Fibroblast of gingiva (primary cell): ENCODE measurements at regions not wholly inside any gene's neighbourhood (a gene's known extent, or its start where the extent isn't known, plus 50 kb on each side); places are given as distances from the start of the nearest gene placed in this dataset.
"Not testable (repeated sequence)": the region's sequence is repeated elsewhere in the genome, so short reads cannot be mapped to it uniquely, and the experiment has no call there.

Experiments
- DNase-seq: peaks from one replicate; pipeline ENCODE4 v3.0.0-alpha.2; 2011; ENCODE audit warnings: low read depth

DNA sequence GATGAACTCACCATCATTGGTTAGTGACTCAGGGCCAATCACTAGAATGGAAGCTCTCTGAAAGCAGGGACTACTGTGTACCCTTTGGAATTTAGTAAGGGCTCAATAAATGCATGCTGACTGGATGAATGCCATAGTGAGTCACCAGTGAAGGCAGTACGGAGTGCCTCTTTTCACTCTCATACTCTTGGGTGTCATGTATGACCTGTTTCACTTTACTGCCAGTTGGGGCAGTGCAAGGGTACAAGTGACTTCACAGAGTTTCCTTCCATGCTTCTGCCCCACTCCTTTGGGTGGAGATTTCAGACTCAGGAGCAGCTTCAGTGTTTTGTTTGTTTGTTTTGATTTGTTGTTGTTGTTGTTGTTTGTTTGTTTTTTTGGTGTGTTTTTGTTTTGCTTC lies 57.7 kb downstream of the SOX3 start:
- DNase-seq = no peak

DNA sequence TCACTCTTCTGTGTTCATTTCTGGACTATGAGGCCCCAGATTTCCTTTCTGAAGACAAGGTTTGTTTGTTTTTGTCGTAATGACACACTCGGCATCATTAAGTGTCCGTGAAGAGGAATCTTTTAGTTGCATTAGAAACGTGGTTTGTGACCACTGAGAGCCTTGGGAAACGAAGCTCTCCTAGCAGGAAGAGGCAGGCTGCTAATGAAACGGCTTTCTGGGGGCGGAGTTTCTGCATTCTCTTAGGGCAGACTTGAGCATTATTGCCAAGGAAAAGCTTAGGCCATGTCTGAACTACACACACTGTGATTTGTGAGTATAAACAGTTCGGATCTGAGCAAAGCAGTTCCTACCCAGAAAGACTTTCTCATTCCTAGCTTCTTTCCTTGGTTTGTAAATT lies 64.0 kb downstream of the SOX3 start:
- DNase-seq = no peak

DNA sequence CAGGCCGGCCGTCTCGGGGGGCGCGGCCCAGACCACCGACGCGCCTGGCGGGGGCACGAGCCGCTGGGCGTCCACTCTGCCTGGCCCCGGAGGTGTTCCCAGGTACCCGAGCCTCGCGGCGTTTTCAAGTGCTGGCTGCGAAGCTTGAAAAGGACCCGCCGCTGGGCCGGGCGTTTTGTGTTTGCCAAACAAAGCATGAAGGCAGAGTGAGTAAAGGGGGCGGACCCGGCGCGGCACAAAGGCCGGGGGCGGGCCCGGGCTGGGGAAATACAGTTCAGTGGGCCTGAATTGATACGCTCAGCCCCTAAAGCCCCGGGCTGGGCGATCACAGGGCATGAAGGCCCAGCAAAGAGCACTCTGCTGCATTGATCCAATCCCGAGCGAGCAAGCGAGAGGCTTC lies 65.4 kb downstream of the SOX3 start:
- DNase-seq = no peak

GRCh38 chrX:140434347-140434746 lies 70.5 kb downstream of the SOX3 start:
- DNase-seq = no peak

DNA sequence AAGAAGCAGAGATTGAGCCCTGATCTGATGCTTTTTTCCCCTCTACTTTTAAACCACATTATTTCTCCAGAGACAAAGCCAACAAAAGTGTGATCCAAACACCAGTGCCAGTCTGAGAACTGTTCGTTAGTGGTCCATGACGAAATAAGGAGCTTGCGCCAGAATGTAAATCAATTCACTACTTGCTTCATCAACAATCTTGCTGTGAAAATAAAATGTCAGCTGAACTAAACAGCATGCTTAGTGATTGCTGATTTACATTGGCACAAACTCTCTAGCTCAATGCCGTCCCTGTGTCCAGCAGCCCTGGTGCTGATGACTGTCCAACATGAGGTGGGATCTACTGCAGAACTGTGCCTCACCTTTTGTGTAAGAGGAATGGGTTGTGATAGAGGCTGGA lies 71.3 kb downstream of the SOX3 start:
- no peak for DNase-seq

- DNase-seq = no peak
Observed at GRCh38 chrX:140432346-140433175, 72.3 kb downstream of the SOX3 start.

GRCh38 chrX:140431521-140431920 lies 73.3 kb downstream of the SOX3 start:
- DNase-seq = no peak

GRCh38 chrX:140425712-140426395 lies 79.0 kb downstream of the SOX3 start:
- no peak for DNase-seq

DNA sequence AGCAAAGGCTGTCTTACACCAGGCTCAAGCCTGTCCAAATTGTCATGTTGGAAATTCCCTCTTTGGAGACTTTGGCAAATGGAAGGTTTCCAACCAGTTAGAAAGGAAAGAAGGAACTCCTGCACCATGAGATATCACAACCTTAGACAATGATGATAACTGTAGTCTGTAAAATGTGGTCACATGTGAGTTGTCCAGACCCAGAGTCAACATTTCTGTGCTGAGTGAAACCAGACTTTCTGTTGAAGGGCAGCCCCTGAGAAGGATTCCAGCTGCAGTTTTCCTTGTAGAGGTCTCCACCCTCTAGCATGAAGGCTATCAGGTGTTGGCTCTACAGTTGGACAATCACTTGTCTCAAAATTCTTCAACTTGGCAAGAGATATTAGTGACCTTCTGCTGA lies 82.4 kb downstream of the SOX3 start:
- DNase-seq = no peak

- DNase-seq = not testable (repeated sequence)
Observed at GRCh38 chrX:140402131-140402530, 102.7 kb downstream of the SOX3 start.

DNA sequence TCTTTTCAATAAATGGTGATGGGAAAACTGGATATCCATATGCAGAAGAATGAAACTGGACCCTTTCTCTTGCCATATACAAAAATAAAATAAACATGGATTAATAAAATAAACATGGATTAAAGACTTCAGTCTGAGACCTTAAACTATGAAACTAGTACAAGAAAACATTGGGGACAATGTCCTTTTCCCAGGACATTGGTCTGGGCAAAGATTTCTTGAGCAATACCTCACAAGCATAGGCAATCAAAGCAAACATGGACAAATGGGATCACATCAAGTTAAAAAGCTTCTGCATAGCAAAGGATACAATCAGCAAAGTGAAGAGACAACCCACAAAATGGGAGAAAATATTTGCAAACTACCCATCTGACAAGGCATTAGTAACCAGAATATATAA lies 108.5 kb downstream of the SOX3 start:
- not testable (repeated sequence) for DNase-seq

DNA sequence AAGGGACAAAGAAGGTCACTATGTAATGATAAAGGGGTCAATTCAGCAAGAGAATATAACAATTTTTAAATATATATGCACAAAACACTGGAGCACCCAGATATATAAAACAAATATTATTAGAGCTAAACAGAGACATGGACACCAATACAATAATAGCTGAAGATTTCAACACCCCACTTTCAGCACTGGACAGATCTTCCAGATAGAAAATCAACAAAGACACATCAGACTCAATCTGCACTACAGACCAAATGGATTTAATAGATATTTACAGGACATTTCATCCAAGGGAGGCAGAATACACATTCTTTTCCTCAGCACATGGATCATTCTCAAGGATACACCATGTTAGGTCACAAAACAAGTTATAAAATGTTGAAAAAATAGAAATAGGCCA lies 111.4 kb downstream of the SOX3 start:
- DNase-seq = no peak

DNA sequence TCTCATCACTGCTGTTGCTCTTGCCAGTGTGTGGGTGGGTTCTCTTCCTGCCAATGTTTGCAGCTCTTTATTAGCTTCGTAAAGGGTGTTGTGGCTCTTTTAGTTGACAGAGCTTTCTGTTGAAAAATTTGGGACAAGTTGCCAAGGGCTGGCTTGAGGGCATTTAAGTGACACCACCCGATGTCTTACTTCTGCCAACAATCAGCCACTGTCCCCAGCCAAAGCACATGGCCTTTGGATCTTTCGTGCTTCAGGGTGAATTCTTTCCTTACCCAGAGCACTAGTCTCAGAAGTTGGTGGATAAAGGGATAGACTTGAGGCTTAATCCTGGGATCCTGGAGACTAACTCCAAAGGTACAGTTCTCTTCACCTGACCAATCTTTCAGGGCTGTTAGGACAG lies 113.6 kb downstream of the SOX3 start:
- DNase-seq = no peak

DNA sequence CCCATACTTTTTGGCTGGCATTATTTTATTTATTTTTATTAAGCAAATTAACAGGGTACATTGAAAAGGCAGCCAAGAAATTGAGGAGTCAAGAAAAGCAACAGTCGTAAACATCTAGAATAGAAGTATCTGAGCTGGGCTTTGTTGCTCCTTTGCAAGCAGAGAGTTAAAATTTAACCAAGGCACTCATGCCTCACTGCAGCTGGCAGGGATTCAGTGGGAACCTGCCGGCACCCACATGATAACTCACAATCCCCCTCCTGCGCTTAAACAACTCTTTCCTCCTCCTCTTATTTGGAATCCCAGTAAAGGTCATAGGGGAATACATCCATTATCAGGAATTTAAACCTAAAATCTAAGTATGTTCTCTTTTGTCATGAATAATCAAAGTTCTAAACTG lies 115.5 kb downstream of the SOX3 start:
- DNase-seq = no peak

GRCh38 chrX:140362861-140363260 lies 142.0 kb downstream of the SOX3 start:
- no peak for DNase-seq

DNA sequence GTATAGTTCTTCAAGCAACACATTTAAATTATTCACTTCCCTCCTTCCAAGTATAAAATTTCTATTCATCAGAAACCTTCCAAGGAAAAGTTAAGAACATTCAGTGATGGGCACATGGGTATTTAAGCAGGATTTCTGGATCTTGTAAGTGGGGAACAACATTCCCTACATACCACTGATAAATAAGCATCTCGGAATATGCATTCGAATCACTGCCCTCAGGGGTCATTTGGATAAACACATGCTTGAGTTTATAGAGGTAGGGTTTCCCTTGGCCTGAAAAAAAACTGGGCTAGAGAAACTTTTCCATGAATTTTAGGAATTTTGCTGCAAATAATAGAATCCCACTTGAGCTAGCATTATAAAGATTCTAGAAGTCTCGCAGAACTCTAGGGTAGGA lies 143.9 kb downstream of the SOX3 start:
- no peak for DNase-seq

- no peak for DNase-seq
Observed at GRCh38 chrX:140360284-140360683, 144.6 kb downstream of the SOX3 start.

- DNase-seq = no peak
Observed at GRCh38 chrX:140355922-140356321, 148.9 kb downstream of the SOX3 start.

GRCh38 chrX:140355429-140355828 lies 149.4 kb downstream of the SOX3 start:
- DNase-seq = no peak

DNA sequence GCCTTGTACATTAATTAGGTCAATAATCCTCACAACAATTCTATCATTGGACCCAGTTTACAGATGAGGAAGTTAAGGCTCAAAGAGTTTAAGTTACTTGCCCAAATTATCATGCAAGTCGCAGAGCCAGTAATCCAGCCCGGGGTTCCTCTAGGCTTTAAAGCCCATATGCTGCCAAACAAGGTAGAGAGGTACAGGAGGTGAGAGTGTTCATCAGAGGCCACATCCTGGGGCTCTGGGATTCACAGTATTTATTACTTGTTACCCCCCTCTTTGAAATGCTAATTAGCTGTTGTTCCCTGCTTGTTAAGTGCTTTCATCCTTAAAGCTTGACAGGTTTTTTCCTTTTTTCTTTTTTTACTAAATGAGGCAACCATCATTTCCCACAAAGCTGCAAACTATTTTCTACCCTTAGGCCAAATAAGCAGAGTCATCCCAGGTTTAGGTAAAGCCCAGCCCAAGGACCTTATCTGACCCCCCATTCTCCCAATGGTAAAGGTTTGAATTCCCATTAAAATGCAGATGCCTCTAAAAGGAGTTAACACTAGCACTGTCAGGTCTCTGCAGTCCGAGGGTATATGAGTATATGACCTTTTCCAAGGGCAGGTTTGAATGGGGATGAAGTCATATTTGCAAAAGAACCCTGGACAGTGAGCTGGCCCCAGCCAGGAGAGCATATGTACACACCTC lies 150.3 kb downstream of the SOX3 start:
- DNase-seq = no peak

DNA sequence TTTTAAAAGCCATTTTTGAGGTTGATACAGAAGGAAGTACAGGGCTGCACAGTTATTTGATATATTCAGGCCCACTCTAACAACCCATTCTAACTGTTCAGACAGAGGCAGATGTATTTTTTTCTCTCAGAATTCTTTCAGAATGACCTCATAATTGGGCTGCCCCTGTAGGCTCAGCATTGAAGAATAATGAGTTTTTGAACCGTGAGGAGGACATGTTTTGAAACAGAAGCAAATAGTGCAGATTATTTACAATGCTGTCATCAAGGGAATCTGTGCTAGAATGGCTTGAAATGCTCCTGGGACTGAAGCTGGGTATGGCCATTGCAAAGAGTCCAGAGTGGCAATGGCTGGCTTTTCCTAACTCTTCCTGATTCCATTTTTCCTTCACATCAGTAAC lies 158.1 kb downstream of the SOX3 start:
- DNase-seq = no peak

- no peak for DNase-seq
Observed at GRCh38 chrX:140343226-140343868, 161.5 kb downstream of the SOX3 start.

DNA sequence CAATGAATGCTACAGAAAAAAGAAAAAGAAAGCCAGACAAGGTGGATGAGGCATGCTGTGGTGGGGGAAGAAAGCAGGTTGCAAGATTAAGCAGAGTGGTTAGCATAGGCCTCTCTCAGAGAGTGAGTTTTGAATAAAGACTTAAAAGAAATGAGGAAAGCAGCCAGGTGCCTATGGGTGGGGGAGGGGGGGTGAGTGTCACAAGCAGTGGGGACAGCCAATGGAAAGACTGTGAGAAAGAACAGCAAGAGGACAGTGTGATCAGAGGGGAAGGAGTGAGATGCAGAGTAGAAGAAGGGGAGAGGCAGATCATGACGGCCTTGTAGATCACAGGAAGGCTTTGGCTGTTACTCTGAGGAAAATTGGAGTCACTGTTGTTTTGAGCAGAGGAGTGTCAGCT lies 162.5 kb downstream of the SOX3 start:
- DNase-seq = no peak
